GM23338 (cell line): ENCODE measurements at regions not wholly inside any gene's neighbourhood (a gene's known extent, or its start where the extent isn't known, plus 50 kb on each side); places are given as distances from the start of the nearest gene placed in this dataset.

ENCODE experiments used
- CREB1 ChIP-seq: fragments of 250-450 bp; sonication (Bioruptor Pico); IDR thresholded peaks from 2 replicates; pipeline ENCODE4 v1.5.0; 2020; ENCODE audit warnings: low read depth, mild to moderate bottlenecking, moderate library complexity
- CTCF ChIP-seq, 2 experiments: fragments of 200-600 bp in 1 of 2; sonication (generic) in 1 of 2; conservative IDR thresholded peaks; 2 replicates each; pipeline versions ENCODE4 v1.5.1 to v1.6.1; 2016 to 2017; ENCODE audit warnings: antibody characterized with exemption in 2 of 2, low read depth in 2 of 2, mild to moderate bottlenecking in 2 of 2, moderate library complexity in 1 of 2
- ETS1 ChIP-seq: IDR thresholded peaks from 2 replicates; pipeline ENCODE4 v1.6.1; 2016; ENCODE audit warnings: antibody characterized with exemption
- EZH2 ChIP-seq: fragments of 200-600 bp; sonication (generic); IDR thresholded peaks from one replicate; pipeline ENCODE4 v1.8.0; 2017; ENCODE audit warnings: antibody characterized with exemption, mild to moderate bottlenecking, low read depth; ENCODE audit not compliant: unreplicated experiment
- EZH2phosphoT487 ChIP-seq: fragments of 200-600 bp; sonication (generic); IDR thresholded peaks from one replicate; pipeline ENCODE4 v1.8.1; 2018; ENCODE audit warnings: antibody characterized with exemption; ENCODE audit not compliant: unreplicated experiment
- JUNB ChIP-seq: IDR thresholded peaks from one replicate; pipeline ENCODE4 v1.6.1; 2016; ENCODE audit warnings: antibody characterized with exemption; ENCODE audit not compliant: unreplicated experiment
- POLR2AphosphoS5 ChIP-seq: IDR thresholded peaks from 2 replicates; pipeline ENCODE4 v1.6.1; 2016; ENCODE audit warnings: antibody characterized with exemption, low read depth
- REST ChIP-seq: IDR thresholded peaks from one replicate; pipeline ENCODE4 v1.6.1; 2018; ENCODE audit warnings: antibody characterized with exemption; ENCODE audit not compliant: unreplicated experiment
- STAT1 ChIP-seq: IDR thresholded peaks from one replicate; pipeline ENCODE4 v1.6.1; 2016; ENCODE audit warnings: antibody characterized with exemption; ENCODE audit not compliant: unreplicated experiment
- ZNF462 ChIP-seq: fragments of 250-450 bp; sonication (Bioruptor Pico); IDR thresholded peaks from 2 replicates; pipeline ENCODE4 v1.5.0; 2020; ENCODE audit warnings: mild to moderate bottlenecking, moderate library complexity

- TF ChIP-seq CTCF (conservative IDR thresholded peaks at IDR 0.05; ENCODE audit: low read depth in 2 of 2) (no peak), EZH2 (no peak), EZH2phosphoT487 (no peak), POLR2AphosphoS5 (no peak), REST (no peak), JUNB (no peak), ETS1 (no peak), ZNF462 (CRISPR knock-in tag) (no peak), STAT1 (no peak), CREB1 (CRISPR knock-in tag) (no peak)
These were observed 158.4 kb upstream of the CHRNA7 start for GRCh38 chr15:31871887-31872281.
